OCI-LY7 (cell line): ENCODE measurements at regions not wholly inside any gene's neighbourhood (a gene's known extent, or its start where the extent isn't known, plus 50 kb on each side); places are given as distances from the start of the nearest gene placed in this dataset.

Experiments
- BruUV-seq: library from RNA; stranded (reverse); fragments of 400-500 nt; replicated peaks from 2 replicates; lab custom pipeline; 2021; lab: Mats Ljungman, UMichigan
- CTCF ChIA-PET: fragments of 300-600 bp; sonication (Branson Sonifier 250); formaldehyde crosslinking; loops from one replicate; lab custom pipeline; 2022; ENCODE audit warnings: antibody characterized with exemption; ENCODE audit not compliant: unreplicated experiment; lab: Charles Lee
- POLR2A ChIA-PET: fragments of 300-600 bp; sonication (Branson Sonifier 250); formaldehyde crosslinking; loops from one replicate; lab custom pipeline; 2022; ENCODE audit warnings: antibody characterized with exemption; lab: Charles Lee
- DNase-seq: peaks from one replicate; pipeline ENCODE4 v3.0.0-alpha.2; 2015; ENCODE audit warnings: low spot score
- H2AFZ ChIP-seq: fragments of 200-600 bp; sonication (generic), shearing (Covaris generic); 2 replicates; pipeline ENCODE4 v1.6.1; 2014; ENCODE audit warnings: mild to moderate bottlenecking, antibody characterized with exemption, low read length, moderate library complexity
- H3K27ac ChIP-seq: fragments of 200-600 bp; sonication (generic); 2 replicates; pipeline ENCODE4 v1.5.1; 2014; ENCODE audit warnings: mixed run types, low read depth, mild to moderate bottlenecking, moderate library complexity, low read length, inconsistent platforms; ENCODE audit not compliant: poor library complexity, severe bottlenecking
- H3K36me3 ChIP-seq: fragments of 200-600 bp; sonication (generic); 2 replicates; pipeline ENCODE4 v1.6.1; 2014; ENCODE audit warnings: mild to moderate bottlenecking, antibody characterized with exemption, low read length, moderate library complexity, mixed read lengths; ENCODE audit not compliant: insufficient read depth
- H3K4me1 ChIP-seq: fragments of 200-600 bp; sonication (generic); 2 replicates; pipeline ENCODE4 v1.5.1; 2014; ENCODE audit warnings: mild to moderate bottlenecking, low read length; ENCODE audit not compliant: insufficient read depth, poor library complexity, severe bottlenecking
- H3K4me2 ChIP-seq: fragments of 200-600 bp; sonication (generic); 2 replicates; pipeline ENCODE4 v1.6.1; 2014; ENCODE audit warnings: mild to moderate bottlenecking, low read length
- H3K4me3 ChIP-seq: fragments of 200-600 bp; sonication (generic); 2 replicates; pipeline ENCODE4 v1.5.1; 2014; ENCODE audit warnings: mild to moderate bottlenecking, low read depth, low read length; ENCODE audit not compliant: poor library complexity, severe bottlenecking
- H3K79me2 ChIP-seq: fragments of 200-600 bp; sonication (generic); 2 replicates; pipeline ENCODE4 v1.6.1; 2016; ENCODE audit warnings: low read depth, mild to moderate bottlenecking, low read length, moderate library complexity, mixed read lengths; ENCODE audit not compliant: insufficient read depth
- H3K9me2 ChIP-seq: fragments of 200-600 bp; sonication (generic); 2 replicates; pipeline ENCODE4 v1.6.1; 2016; ENCODE audit warnings: mild to moderate bottlenecking, low read length, mixed read lengths; ENCODE audit not compliant: insufficient read depth
- H3K9me3 ChIP-seq: fragments of 200-600 bp; sonication (generic); 2 replicates; pipeline ENCODE4 v1.6.1; 2014; ENCODE audit warnings: mild to moderate bottlenecking, mixed run types, low read length, mixed read lengths
- H4K20me1 ChIP-seq: fragments of 200-600 bp; sonication (generic); 2 replicates; pipeline ENCODE4 v1.6.1; 2014; ENCODE audit warnings: mild to moderate bottlenecking, antibody characterized with exemption, low read length, moderate library complexity, mixed read lengths; ENCODE audit not compliant: insufficient read depth
- CTCF ChIP-seq: fragments of 200-600 bp; sonication (generic); conservative IDR thresholded peaks from 2 replicates; pipeline ENCODE4 v1.5.1; 2014; ENCODE audit warnings: mild to moderate bottlenecking, antibody characterized with exemption, low read length, moderate library complexity, mixed read lengths
- EZH2phosphoT487 ChIP-seq: fragments of 200-600 bp; sonication (generic); IDR thresholded peaks from 2 replicates; pipeline ENCODE4 v1.6.1; 2018; ENCODE audit warnings: low read depth, borderline replicate concordance, mild to moderate bottlenecking, mixed run types, antibody characterized with exemption, low read length, moderate library complexity, mixed read lengths
- intact Hi-C: fragments of 100-400 bp; cut with micrococcal nuclease; formaldehyde crosslinking; loops from one replicate; pipeline ENCODE4 v1.10.0; 2022; ENCODE audit not compliant: unreplicated experiment

GRCh38 chr14:22184830-22185168 lies 404.2 kb downstream of the DAD1 start:
- ChIA-PET CTCF (no interaction called here), POLR2A (interaction anchor here (1.6 kb wide), 1 partner anchor 10 kb away, joined by 6 read pairs; no protein-coding TSS in a partner anchor)
- Histone ChIP-seq H2AFZ (no peak overlapping the region), H3K4me1 (no peaks in the 10 kb centered on the region), H3K27ac (no peak overlapping the region), H3K4me2 (no peak overlapping the region), H3K79me2 (no peaks in the 10 kb centered on the region), H3K4me3 (no peak overlapping the region), H3K36me3 (no peaks in the 10 kb centered on the region), H4K20me1 (no peaks in the 10 kb centered on the region), H3K9me3 (no peaks in the 10 kb centered on the region), H3K9me2 (no peaks in the 10 kb centered on the region)
- no TSS peak for BruUV-seq
- intact Hi-C loops, result no loop called here
- DNase-seq, result no peak
- TF ChIP-seq CTCF, result no peak
- TF ChIP-seq EZH2phosphoT487, result no peak

- H3K4me2 ChIP-seq, result no peak overlapping the region
- no peak overlapping the region for H3K27ac ChIP-seq
- no peak overlapping the region for H2AFZ ChIP-seq
- intact Hi-C loops, result no loop called here
- no peaks in the 10 kb centered on the region for H3K4me1 ChIP-seq
- no peaks in the 10 kb centered on the region for H3K36me3 ChIP-seq
- no peaks in the 10 kb centered on the region for H4K20me1 ChIP-seq
- no peak for TF ChIP-seq EZH2phosphoT487
- TF ChIP-seq CTCF, result no peak
- CTCF ChIA-PET, result no interaction called here
- H3K79me2 ChIP-seq, result no peaks in the 10 kb centered on the region
- no peaks in the 10 kb centered on the region for H3K9me2 ChIP-seq
- no peaks in the 10 kb centered on the region for H3K9me3 ChIP-seq
- no peak for DNase-seq
- H3K4me3 ChIP-seq, result no peak overlapping the region
- BruUV-seq, result no TSS peak
- POLR2A ChIA-PET, result interaction anchor here (1.6 kb wide), 1 partner anchor 10 kb away, joined by 6 read pairs; no protein-coding TSS in a partner anchor
Observed at GRCh38 chr14:22184157-22184829, 404.7 kb downstream of the DAD1 start.

GRCh38 chr14:22180045-22180444 lies 409.0 kb downstream of the DAD1 start:
- Histone ChIP-seq H3K27ac (no peak overlapping the region), H3K4me2 (no peak overlapping the region), H2AFZ (no peak overlapping the region), H3K36me3 (no peaks in the 10 kb centered on the region), H3K9me3 (no peaks in the 10 kb centered on the region), H3K4me1 (no peaks in the 10 kb centered on the region), H3K4me3 (no peak overlapping the region), H4K20me1 (no peaks in the 10 kb centered on the region), H3K9me2 (no peaks in the 10 kb centered on the region), H3K79me2 (no peaks in the 10 kb centered on the region)
- BruUV-seq, result no TSS peak
- CTCF ChIA-PET, result no interaction called here
- intact Hi-C loops, result no loop called here
- POLR2A ChIA-PET, result no interaction called here
- 0 out of 2 replicates have a peak, but pooled peaks have one; percentile 15 for TF ChIP-seq CTCF
- TF ChIP-seq EZH2phosphoT487, result no peak
- no peak for DNase-seq
